SU-DHL-6 (cell line): ENCODE measurements at regions not wholly inside any gene's neighbourhood (a gene's known extent, or its start where the extent isn't known, plus 50 kb on each side); places are given as distances from the start of the nearest gene placed in this dataset.

Source experiments
- H2AFZ ChIP-seq: fragments of 200-600 bp; sonication (generic); 2 replicates; pipeline ENCODE4 v1.6.1; 2014; ENCODE audit warnings: low read depth, mild to moderate bottlenecking, moderate library complexity, mixed read lengths, antibody characterized with exemption, low read length; ENCODE audit not compliant: severe bottlenecking
- H3F3A ChIP-seq: fragments of 200-600 bp; shearing (Covaris generic); 2 replicates; pipeline ENCODE4 v1.6.0; 2016; ENCODE audit warnings: antibody characterized with exemption, mild to moderate bottlenecking; ENCODE audit not compliant: insufficient read depth
- H3K27ac ChIP-seq: fragments of 200-600 bp; sonication (generic); 2 replicates; pipeline ENCODE4 v1.5.1; 2016; ENCODE audit warnings: low read depth, mild to moderate bottlenecking, low read length, moderate library complexity, mixed read lengths
- H3K27me3 ChIP-seq: fragments of 200-600 bp; sonication (generic), shearing (Covaris generic); 2 replicates; pipeline ENCODE4 v1.6.0; 2014; ENCODE audit warnings: mild to moderate bottlenecking, low read length
- H3K36me3 ChIP-seq: fragments of 200-600 bp; sonication (generic); 2 replicates; pipeline ENCODE4 v1.6.1; 2014; ENCODE audit warnings: mild to moderate bottlenecking, low read length, mixed read lengths
- H3K4me2 ChIP-seq: fragments of 300-600, 200-600 bp; shearing (Covaris generic), sonication (generic); 2 replicates; pipeline ENCODE4 v1.6.0; 2014; ENCODE audit warnings: low read length, low read depth, mild to moderate bottlenecking; ENCODE audit not compliant: poor library complexity, severe bottlenecking
- H3K4me3 ChIP-seq: fragments of 200-600 bp; sonication (generic); 2 replicates; pipeline ENCODE4 v1.5.1; 2014; ENCODE audit warnings: antibody characterized with exemption, low read length, mild to moderate bottlenecking, mixed read lengths; ENCODE audit not compliant: insufficient read depth, poor library complexity, severe bottlenecking
- H3K79me2 ChIP-seq: fragments of 200-600 bp; sonication (generic); 2 replicates; pipeline ENCODE4 v1.6.1; 2014; ENCODE audit warnings: mild to moderate bottlenecking, low read length, moderate library complexity; ENCODE audit not compliant: insufficient read depth
- H3K9ac ChIP-seq: fragments of 200-600 bp; sonication (generic); 2 replicates; pipeline ENCODE4 v1.7.0; 2014; ENCODE audit warnings: mild to moderate bottlenecking, low read length
- H3K9me2 ChIP-seq: fragments of 200-600 bp; sonication (generic); replicated peaks from 2 replicates; pipeline ENCODE4 v1.6.1; 2014; ENCODE audit warnings: low read length; ENCODE audit not compliant: insufficient read depth
- H3K9me3 ChIP-seq: fragments of 200-600 bp; sonication (generic); 2 replicates; pipeline ENCODE4 v1.6.1; 2014; ENCODE audit warnings: low read length, mixed read lengths; ENCODE audit not compliant: insufficient read depth
- H4K20me1 ChIP-seq: fragments of 200-600 bp; sonication (generic); 2 replicates; pipeline ENCODE4 v1.6.1; 2014; ENCODE audit warnings: low read depth, mild to moderate bottlenecking, antibody characterized with exemption, low read length, moderate library complexity, mixed read lengths
- CTCF ChIP-seq: fragments of 200-600 bp; sonication (generic); IDR thresholded peaks from one replicate; pipeline ENCODE4 v1.5.1; 2017; ENCODE audit warnings: antibody characterized with exemption, mild to moderate bottlenecking, low read length, moderate library complexity; ENCODE audit not compliant: insufficient read depth, poor library complexity, severe bottlenecking
- EZH2phosphoT487 ChIP-seq: fragments of 200-600 bp; sonication (generic), shearing (Covaris generic); conservative IDR thresholded peaks from 2 replicates; pipeline ENCODE4 v1.6.1; 2018; ENCODE audit warnings: mild to moderate bottlenecking, antibody characterized with exemption, low read length, moderate library complexity, mixed read lengths

- H3K9ac ChIP-seq = no peak overlapping the region
- no peak overlapping the region for H3K4me2 ChIP-seq
- no peak overlapping the region for H3K27ac ChIP-seq
- TF ChIP-seq CTCF (no peak), EZH2phosphoT487 (no peak)
- no peaks in the 10 kb centered on the region for H3K9me2 ChIP-seq
- H3K4me3 ChIP-seq = no peak overlapping the region
- H3K27me3 ChIP-seq = no peaks in the 10 kb centered on the region
- H3F3A ChIP-seq = no peaks in the 10 kb centered on the region
- no peaks in the 10 kb centered on the region for H3K79me2 ChIP-seq
- no peak overlapping the region for H2AFZ ChIP-seq
- H4K20me1 ChIP-seq = no peaks in the 10 kb centered on the region
- H3K36me3 ChIP-seq = no peaks in the 10 kb centered on the region
- no peaks in the 10 kb centered on the region for H3K9me3 ChIP-seq
Measured at GRCh38 chr7:46391231-46392201, 470.4 kb upstream of the IGFBP3 start.

- H3K79me2 ChIP-seq = no peaks in the 10 kb centered on the region
- no peaks in the 10 kb centered on the region for H3K9me2 ChIP-seq
- H3K4me2 ChIP-seq = no peak overlapping the region
- H3K27me3 ChIP-seq = no peaks in the 10 kb centered on the region
- H3K4me3 ChIP-seq = no peak overlapping the region
- no peak overlapping the region for H3K27ac ChIP-seq
- TF ChIP-seq CTCF (no peak), EZH2phosphoT487 (no peak)
- H3F3A ChIP-seq = no peaks in the 10 kb centered on the region
- no peak overlapping the region for H3K9ac ChIP-seq
- no peaks in the 10 kb centered on the region for H3K36me3 ChIP-seq
- H3K9me3 ChIP-seq = no peaks in the 10 kb centered on the region
- no peak overlapping the region for H2AFZ ChIP-seq
- H4K20me1 ChIP-seq = no peaks in the 10 kb centered on the region
Measured at GRCh38 chr7:46390042-46390441, 469.0 kb upstream of the IGFBP3 start.

GRCh38 chr7:46389146-46389545, 468.1 kb upstream of the IGFBP3 start:
- TF ChIP-seq CTCF = no peak
- no peak for TF ChIP-seq EZH2phosphoT487
- Histone ChIP-seq H2AFZ (no peak overlapping the region), H3K9ac (no peak overlapping the region), H3F3A (no peaks in the 10 kb centered on the region), H3K9me2 (no peaks in the 10 kb centered on the region), H3K79me2 (no peaks in the 10 kb centered on the region), H3K9me3 (no peaks in the 10 kb centered on the region), H3K27me3 (no peaks in the 10 kb centered on the region), H4K20me1 (no peaks in the 10 kb centered on the region), H3K36me3 (no peaks in the 10 kb centered on the region), H3K4me2 (no peak overlapping the region), H3K4me3 (no peak overlapping the region), H3K27ac (no peak overlapping the region)
